HG02852 (cell line): ENCODE measurements at regions not wholly inside any gene's neighbourhood (a gene's known extent, or its start where the extent isn't known, plus 50 kb on each side); places are given as distances from the start of the nearest gene placed in this dataset.

Experiments
- ATAC-seq: cut with Tn5 transposase; IDR thresholded peaks from one replicate; pipeline ENCODE4 v1.9.1; 2021; ENCODE audit warnings: mild to moderate bottlenecking, moderate library complexity; ENCODE audit not compliant: unreplicated experiment

DNA sequence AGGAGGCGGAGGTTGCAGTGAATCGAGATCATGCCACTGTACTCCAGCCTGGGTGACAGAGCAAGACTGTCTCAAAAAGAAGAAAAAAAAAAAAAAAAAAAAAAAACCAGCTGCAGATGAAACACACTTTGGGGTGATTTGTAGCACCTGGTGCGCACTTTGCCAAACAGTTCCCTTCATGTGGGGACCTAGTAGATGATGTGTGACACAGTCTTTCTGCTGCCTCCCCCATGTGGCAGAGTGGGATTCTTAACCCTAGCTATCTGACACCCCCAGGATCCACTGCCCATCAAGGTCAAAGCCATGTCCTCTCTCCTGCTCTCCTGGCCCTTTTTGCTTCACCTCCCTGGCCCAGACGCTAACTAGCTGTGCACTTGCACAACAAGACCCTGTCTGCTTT is 52.1 kb upstream of the PDZD8 start:
- ATAC-seq, result no peak

DNA sequence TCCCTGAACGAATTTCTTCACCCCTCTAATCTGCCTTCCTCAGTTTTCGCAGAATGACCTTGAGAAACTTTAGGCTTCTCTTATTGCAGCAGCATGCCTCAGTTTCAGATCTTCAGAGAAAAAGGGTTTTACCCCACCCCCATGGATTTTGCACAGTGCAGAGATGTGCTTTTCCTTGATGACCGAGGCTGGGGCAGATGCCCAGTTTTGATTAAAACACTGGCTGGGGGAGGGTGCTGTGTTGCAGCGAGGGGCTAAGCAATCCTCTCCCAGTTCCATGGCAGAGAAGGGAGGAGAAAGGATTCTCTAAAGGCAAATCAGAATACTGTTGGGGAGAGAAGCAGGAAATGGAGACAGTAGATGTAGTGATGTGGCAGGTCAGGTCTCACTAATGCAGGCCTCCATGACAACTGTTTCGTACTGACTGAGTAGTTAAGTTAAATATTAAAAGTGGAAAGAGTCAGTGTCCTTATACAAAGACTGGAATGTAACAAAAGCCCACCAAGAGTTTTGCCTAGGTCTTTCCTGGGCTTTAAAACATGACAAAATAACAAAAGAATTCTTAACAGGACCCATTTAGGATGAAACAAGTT is 50.8 kb upstream of the PDZD8 start:
- peak; percentile 70 for ATAC-seq

DNA sequence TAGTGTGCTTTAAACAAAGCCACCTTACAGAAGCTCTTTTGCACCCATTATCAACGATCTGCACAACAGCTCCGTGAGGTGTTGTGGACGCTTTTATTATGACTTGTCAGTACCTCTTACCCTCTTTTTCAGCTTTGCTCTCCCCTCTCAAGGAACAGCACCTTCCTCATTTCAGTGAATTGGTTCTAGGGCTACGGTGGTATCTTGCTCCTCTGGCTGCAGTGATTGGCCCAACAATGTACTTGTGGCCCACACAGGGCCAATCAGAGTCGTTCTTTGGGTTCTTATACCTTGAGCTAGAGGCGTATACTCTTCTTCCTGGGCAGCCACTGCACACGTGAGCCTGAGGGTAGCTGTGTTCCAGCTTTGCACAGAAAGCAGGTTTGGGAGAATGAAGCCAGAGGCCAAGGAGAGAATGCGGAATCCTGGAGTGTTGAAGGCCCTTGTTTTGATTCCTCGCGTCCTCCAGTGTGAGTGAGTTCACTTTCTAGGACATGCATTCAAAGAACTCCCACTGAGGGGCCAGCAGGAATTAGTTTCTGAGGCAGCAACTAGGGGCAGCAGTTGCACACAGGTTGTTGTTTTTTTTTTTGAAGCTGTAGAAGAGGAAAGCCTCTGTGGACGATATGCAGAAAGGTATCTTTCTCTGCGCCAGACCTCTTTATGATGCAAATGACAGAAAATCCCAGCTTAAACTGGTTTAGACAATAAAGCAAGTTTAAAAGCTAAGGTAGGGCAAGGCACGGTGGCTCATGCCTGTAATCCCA is 49.8 kb upstream of the PDZD8 start:
- no peak for ATAC-seq
